ENCODE measurements at regions not wholly inside any gene's neighbourhood (a gene's known extent, or its start where the extent isn't known, plus 50 kb on each side); places are given as distances from the start of the nearest gene placed in this dataset.

DNA sequence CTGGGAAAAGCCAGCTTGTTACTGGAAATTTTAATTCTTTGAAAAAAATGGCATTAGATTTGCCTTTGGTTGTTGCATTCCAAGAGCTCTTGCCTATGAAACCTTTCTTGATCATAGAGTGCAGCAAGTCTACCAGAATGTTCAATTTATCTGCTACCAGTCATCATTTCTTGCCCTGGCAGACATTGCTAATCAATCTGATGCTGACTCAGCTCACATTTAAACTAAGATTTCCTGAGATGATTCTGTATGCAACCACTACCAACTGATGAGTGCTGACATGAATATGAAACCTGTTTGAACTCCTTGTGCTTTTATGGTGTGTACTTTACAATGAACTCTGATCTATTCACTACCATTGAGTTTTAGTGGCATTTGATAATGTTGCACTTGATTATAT, 166.5 kb upstream of the SALL1 start:
- TF ChIP-seq, protein P1, sequence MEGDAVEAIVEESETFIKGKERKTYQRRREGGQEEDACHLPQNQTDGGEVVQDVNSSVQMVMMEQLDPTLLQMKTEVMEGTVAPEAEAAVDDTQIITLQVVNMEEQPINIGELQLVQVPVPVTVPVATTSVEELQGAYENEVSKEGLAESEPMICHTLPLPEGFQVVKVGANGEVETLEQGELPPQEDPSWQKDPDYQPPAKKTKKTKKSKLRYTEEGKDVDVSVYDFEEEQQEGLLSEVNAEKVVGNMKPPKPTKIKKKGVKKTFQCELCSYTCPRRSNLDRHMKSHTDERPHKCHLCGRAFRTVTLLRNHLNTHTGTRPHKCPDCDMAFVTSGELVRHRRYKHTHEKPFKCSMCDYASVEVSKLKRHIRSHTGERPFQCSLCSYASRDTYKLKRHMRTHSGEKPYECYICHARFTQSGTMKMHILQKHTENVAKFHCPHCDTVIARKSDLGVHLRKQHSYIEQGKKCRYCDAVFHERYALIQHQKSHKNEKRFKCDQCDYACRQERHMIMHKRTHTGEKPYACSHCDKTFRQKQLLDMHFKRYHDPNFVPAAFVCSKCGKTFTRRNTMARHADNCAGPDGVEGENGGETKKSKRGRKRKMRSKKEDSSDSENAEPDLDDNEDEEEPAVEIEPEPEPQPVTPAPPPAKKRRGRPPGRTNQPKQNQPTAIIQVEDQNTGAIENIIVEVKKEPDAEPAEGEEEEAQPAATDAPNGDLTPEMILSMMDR (IDR thresholded peaks at IDR 0.05; ENCODE audit: insufficient read depth, low read length): no peak
- TF ChIP-seq, protein P2, sequence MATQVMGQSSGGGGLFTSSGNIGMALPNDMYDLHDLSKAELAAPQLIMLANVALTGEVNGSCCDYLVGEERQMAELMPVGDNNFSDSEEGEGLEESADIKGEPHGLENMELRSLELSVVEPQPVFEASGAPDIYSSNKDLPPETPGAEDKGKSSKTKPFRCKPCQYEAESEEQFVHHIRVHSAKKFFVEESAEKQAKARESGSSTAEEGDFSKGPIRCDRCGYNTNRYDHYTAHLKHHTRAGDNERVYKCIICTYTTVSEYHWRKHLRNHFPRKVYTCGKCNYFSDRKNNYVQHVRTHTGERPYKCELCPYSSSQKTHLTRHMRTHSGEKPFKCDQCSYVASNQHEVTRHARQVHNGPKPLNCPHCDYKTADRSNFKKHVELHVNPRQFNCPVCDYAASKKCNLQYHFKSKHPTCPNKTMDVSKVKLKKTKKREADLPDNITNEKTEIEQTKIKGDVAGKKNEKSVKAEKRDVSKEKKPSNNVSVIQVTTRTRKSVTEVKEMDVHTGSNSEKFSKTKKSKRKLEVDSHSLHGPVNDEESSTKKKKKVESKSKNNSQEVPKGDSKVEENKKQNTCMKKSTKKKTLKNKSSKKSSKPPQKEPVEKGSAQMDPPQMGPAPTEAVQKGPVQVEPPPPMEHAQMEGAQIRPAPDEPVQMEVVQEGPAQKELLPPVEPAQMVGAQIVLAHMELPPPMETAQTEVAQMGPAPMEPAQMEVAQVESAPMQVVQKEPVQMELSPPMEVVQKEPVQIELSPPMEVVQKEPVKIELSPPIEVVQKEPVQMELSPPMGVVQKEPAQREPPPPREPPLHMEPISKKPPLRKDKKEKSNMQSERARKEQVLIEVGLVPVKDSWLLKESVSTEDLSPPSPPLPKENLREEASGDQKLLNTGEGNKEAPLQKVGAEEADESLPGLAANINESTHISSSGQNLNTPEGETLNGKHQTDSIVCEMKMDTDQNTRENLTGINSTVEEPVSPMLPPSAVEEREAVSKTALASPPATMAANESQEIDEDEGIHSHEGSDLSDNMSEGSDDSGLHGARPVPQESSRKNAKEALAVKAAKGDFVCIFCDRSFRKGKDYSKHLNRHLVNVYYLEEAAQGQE (IDR thresholded peaks at IDR 0.05; ENCODE audit: insufficient replicate concordance, low read depth): no peak
- TF ChIP-seq POLR2AphosphoS5 (IDR thresholded peaks at IDR 0.05; ENCODE audit: low read depth) (no peak), GABPA (IDR thresholded peaks at IDR 0.05; ENCODE audit: low read depth) (no peak)

Data from HL-60 (cell line).